Mammary epithelial cell (primary cell): ENCODE measurements at regions not wholly inside any gene's neighbourhood (a gene's known extent, or its start where the extent isn't known, plus 50 kb on each side); places are given as distances from the start of the nearest gene placed in this dataset.

Experiments used
- CTCF ChIP-seq, 2 donors: IDR thresholded peaks in 1 of 2; conservative IDR thresholded peaks in 1 of 2; 2 replicates each; pipeline ENCODE4 v1.5.1; 2011 to 2012; ENCODE audit warnings: inconsistent platforms in 2 of 2, low read length in 2 of 2, mild to moderate bottlenecking in 2 of 2, control low read depth in 1 of 2, low read depth in 1 of 2; ENCODE audit not compliant: insufficient read depth in 1 of 2; ENCODE audit errors: extremely low read depth in 1 of 2
- EZH2 ChIP-seq: IDR thresholded peaks from 2 replicates; pipeline ENCODE4 v1.6.1; 2012; ENCODE audit warnings: low read length, inconsistent platforms, borderline replicate concordance

- TF ChIP-seq CTCF (conservative IDR thresholded peaks at IDR 0.05 in 1 of 2, IDR thresholded peaks at IDR 0.05 in 1 of 2; ENCODE audit: extremely low read depth in 1 of 2, insufficient read depth in 1 of 2, low read depth in 1 of 2, low read length in 2 of 2) (no peak), EZH2 (no peak)
Measured at GRCh38 chr15:69755551-69756310, 303.1 kb downstream of the RPLP1 start.
